ENCODE measurements at regions not wholly inside any gene's neighbourhood (a gene's known extent, or its start where the extent isn't known, plus 50 kb on each side); places are given as distances from the start of the nearest gene placed in this dataset.
A peak's percentile ranks its signal among the peaks of the same experiment; 100 is the strongest.

DNA sequence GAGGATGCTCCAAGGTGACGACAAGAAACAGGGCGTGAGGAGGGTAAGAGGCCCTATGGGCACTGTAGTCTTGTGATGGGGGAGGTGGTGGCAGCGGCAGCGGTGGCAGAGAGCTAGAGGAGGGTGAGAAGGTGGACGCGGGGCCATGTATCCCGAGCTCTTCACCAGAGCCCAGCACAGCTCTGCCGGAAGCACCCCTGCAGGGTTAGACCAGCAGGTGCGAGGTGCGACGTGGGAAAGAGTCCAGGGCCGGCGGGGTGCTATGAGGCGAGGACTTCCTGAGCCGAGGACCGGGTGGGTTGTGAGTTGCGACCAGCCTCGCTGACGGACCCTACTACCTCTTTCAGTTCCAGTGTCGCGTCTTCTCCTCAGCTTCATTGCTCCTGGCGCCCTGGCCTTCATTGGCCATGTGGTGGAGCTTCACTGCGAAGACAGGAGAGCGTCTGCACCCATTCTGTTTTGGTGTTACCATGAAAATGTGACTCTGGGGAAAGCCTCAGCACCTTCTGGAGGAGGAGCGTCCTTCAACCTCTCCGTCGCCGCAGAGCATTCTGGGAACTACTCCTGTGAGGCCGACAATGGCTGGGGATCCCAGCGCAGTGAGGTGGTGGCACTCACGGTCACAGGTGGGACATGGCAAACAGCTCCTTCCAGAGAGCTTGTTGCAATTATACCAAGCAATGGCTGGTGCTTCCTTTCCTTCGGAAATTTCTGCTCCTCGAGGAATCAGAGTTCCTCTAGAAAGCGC, 67.9 kb upstream of the KIRREL1 start:
- Histone ChIP-seq H2AFZ (ENCODE audit: low read depth, low read length, poor library complexity, severe bottlenecking) (no peak overlapping the region), H3K9me2 (ENCODE audit: insufficient read depth) (no peaks in the 10 kb centered on the region), H4K20me1 (ENCODE audit: insufficient read depth) (no peaks in the 10 kb centered on the region), H3K27me3 (ENCODE audit: insufficient read depth, low read length) (peaks cover 7% of the 10 kb centered on the region), H3K4me3 (replicated peaks in 1 of 2; ENCODE audit: low read depth in 1 of 2, low read length in 2 of 2) (no peak overlapping the region), H3K9me3 (ENCODE audit: control insufficient read depth in 1 of 2, insufficient read depth in 1 of 2, low read depth in 1 of 2, low read length in 2 of 2) (no peaks in the 10 kb centered on the region), H3K27ac (ENCODE audit: low read depth, low read length) (no peak overlapping the region), H3K4me1 (ENCODE audit: control insufficient read depth in 1 of 2, insufficient read depth in 2 of 2, low read length in 2 of 2) (no peaks in the 10 kb centered on the region), H3K9ac (ENCODE audit: low read length) (no peak overlapping the region), H3K79me2 (ENCODE audit: insufficient read depth, low read length) (no peaks in the 10 kb centered on the region), H3K36me3 (ENCODE audit: control insufficient read depth in 1 of 2, insufficient read depth in 2 of 2, low read length in 2 of 2) (no peaks in the 10 kb centered on the region), H3K4me2 (ENCODE audit: low read length) (no peak overlapping the region)
- no peak for TF ChIP-seq CEBPB (IDR thresholded peaks at IDR 0.05; ENCODE audit: low read depth)
- no peak for TF ChIP-seq POLR2AphosphoS5 (IDR thresholded peaks at IDR 0.05; ENCODE audit: low read depth, low read length)
- TF ChIP-seq, protein P1, sequence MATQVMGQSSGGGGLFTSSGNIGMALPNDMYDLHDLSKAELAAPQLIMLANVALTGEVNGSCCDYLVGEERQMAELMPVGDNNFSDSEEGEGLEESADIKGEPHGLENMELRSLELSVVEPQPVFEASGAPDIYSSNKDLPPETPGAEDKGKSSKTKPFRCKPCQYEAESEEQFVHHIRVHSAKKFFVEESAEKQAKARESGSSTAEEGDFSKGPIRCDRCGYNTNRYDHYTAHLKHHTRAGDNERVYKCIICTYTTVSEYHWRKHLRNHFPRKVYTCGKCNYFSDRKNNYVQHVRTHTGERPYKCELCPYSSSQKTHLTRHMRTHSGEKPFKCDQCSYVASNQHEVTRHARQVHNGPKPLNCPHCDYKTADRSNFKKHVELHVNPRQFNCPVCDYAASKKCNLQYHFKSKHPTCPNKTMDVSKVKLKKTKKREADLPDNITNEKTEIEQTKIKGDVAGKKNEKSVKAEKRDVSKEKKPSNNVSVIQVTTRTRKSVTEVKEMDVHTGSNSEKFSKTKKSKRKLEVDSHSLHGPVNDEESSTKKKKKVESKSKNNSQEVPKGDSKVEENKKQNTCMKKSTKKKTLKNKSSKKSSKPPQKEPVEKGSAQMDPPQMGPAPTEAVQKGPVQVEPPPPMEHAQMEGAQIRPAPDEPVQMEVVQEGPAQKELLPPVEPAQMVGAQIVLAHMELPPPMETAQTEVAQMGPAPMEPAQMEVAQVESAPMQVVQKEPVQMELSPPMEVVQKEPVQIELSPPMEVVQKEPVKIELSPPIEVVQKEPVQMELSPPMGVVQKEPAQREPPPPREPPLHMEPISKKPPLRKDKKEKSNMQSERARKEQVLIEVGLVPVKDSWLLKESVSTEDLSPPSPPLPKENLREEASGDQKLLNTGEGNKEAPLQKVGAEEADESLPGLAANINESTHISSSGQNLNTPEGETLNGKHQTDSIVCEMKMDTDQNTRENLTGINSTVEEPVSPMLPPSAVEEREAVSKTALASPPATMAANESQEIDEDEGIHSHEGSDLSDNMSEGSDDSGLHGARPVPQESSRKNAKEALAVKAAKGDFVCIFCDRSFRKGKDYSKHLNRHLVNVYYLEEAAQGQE (IDR thresholded peaks at IDR 0.05; ENCODE audit: low read depth): no peak
- no peak for TF ChIP-seq ZFX (IDR thresholded peaks at IDR 0.05)
- no peak for TF ChIP-seq JUND (IDR thresholded peaks at IDR 0.05)
- ATAC-seq (no peak), DNase-seq (ENCODE audit: low read depth, low spot score) (no peak)
- POLR2A ChIA-PET: no interaction called here
- BruUV-seq (replicated peaks): no TSS peak
- intact Hi-C loops (cut with micrococcal nuclease): no loop called here
- RAD21 ChIA-PET (ENCODE audit: low non-redundant PET in 1 of 2, low total read pairs in 2 of 2, uncharacterized antibody in 2 of 2, unreplicated experiment in 2 of 2): no interaction called here
- CTCF ChIA-PET: no interaction called here

DNA sequence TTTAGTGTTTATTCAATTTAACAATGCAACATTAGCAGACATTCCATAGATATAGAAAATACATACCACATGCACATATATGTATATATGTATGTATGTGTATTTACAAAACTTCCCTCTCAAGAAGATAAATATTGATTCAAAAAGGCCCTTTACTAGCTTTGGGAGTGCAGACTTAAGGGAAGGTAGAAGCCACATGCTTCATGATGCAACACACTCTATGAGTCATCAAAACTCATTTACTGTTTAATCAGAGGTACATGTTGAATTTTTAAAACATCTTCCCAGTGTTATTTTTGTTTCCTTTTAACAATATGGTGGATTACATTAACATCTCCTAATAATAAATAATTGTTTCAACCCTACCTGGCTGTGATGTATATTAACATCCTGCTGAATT, 61.4 kb upstream of the KIRREL1 start:
- intact Hi-C loops (cut with micrococcal nuclease): no loop called here
- Histone ChIP-seq H4K20me1 (ENCODE audit: insufficient read depth) (no peaks in the 10 kb centered on the region), H3K9ac (ENCODE audit: low read length) (no peak overlapping the region), H3K4me3 (replicated peaks in 1 of 2; ENCODE audit: low read depth in 1 of 2, low read length in 2 of 2) (no peak overlapping the region), H3K27ac (ENCODE audit: low read depth, low read length) (no peak overlapping the region), H3K4me1 (ENCODE audit: control insufficient read depth in 1 of 2, insufficient read depth in 2 of 2, low read length in 2 of 2) (no peaks in the 10 kb centered on the region), H3K9me3 (ENCODE audit: control insufficient read depth in 1 of 2, insufficient read depth in 1 of 2, low read depth in 1 of 2, low read length in 2 of 2) (no peaks in the 10 kb centered on the region), H3K79me2 (ENCODE audit: insufficient read depth, low read length) (no peaks in the 10 kb centered on the region), H2AFZ (ENCODE audit: low read depth, low read length, poor library complexity, severe bottlenecking) (peak overlapping the region; percentile 61), H3K27me3 (ENCODE audit: insufficient read depth, low read length) (0 out of 2 replicates have a peak, but pooled peaks cover 2% of the 10 kb centered on the region), H3K36me3 (ENCODE audit: control insufficient read depth in 1 of 2, insufficient read depth in 2 of 2, low read length in 2 of 2) (no peaks in the 10 kb centered on the region), H3K4me2 (ENCODE audit: low read length) (no peak overlapping the region), H3K9me2 (ENCODE audit: insufficient read depth) (no peaks in the 10 kb centered on the region)
- ATAC-seq (no peak), DNase-seq (ENCODE audit: low read depth, low spot score) (no peak)
- ChIA-PET RAD21 (ENCODE audit: low non-redundant PET in 1 of 2, low total read pairs in 2 of 2, uncharacterized antibody in 2 of 2, unreplicated experiment in 2 of 2) (no interaction called here), POLR2A (no interaction called here), CTCF (interaction anchor here (1.0 kb wide), 1 partner anchor 17 kb away, joined by 3 read pairs; no protein-coding TSS in a partner anchor)
- no TSS peak for BruUV-seq (replicated peaks)
- TF ChIP-seq FOSL1 (IDR thresholded peaks at IDR 0.05; ENCODE audit: low read depth) (peak; percentile 28; the same call in 1 of the 2 replicates), EGR1 (IDR thresholded peaks at IDR 0.05; ENCODE audit: low read depth) (no peak), ZNF274 (IDR thresholded peaks at IDR 0.05; ENCODE audit: low read depth, low read length) (no peak), ELF1 (IDR thresholded peaks at IDR 0.05; ENCODE audit: borderline replicate concordance, low read depth) (no peak), CBX3 (IDR thresholded peaks at IDR 0.05; ENCODE audit: low read depth) (no peak), SP1 (IDR thresholded peaks at IDR 0.05; ENCODE audit: low read depth) (no peak)
- TF ChIP-seq, protein P1 (IDR thresholded peaks at IDR 0.05; ENCODE audit: low read depth): no peak
